ENCODE measurements at regions not wholly inside any gene's neighbourhood (a gene's known extent, or its start where the extent isn't known, plus 50 kb on each side); places are given as distances from the start of the nearest gene placed in this dataset.

DNA sequence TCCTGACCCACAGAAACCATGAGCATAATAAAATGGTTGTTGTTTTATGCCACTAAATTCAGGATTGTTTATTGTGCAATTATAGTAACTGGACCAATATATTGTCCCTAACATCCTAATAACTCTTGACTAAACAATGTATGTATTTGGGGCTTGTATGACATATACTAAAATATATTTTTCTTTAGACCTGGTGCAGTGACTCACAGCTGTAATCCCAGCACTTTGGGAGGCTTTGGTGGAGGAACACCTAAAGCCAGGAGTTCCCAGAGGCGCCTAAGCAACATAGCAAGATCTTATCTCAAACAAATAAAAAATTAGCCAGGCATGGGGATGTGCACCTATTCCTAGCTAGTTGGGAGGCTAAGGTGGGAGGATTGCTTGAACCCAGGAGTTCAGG is 180.4 kb downstream of the SUCNR1 start:
- TF ChIP-seq, protein P1, sequence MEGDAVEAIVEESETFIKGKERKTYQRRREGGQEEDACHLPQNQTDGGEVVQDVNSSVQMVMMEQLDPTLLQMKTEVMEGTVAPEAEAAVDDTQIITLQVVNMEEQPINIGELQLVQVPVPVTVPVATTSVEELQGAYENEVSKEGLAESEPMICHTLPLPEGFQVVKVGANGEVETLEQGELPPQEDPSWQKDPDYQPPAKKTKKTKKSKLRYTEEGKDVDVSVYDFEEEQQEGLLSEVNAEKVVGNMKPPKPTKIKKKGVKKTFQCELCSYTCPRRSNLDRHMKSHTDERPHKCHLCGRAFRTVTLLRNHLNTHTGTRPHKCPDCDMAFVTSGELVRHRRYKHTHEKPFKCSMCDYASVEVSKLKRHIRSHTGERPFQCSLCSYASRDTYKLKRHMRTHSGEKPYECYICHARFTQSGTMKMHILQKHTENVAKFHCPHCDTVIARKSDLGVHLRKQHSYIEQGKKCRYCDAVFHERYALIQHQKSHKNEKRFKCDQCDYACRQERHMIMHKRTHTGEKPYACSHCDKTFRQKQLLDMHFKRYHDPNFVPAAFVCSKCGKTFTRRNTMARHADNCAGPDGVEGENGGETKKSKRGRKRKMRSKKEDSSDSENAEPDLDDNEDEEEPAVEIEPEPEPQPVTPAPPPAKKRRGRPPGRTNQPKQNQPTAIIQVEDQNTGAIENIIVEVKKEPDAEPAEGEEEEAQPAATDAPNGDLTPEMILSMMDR (IDR thresholded peaks at IDR 0.05): no peak
- no peak for TF ChIP-seq POLR2A (IDR thresholded peaks at IDR 0.05)
